Thymus (tissue), 11 donors: ENCODE measurements at regions not wholly inside any gene's neighbourhood (a gene's known extent, or its start where the extent isn't known, plus 50 kb on each side); places are given as distances from the start of the nearest gene placed in this dataset.

Source experiments
- DNase-seq, 9 donors: peaks; one replicate each; pipeline ENCODE4 v3.0.0-alpha.2; 2013; ENCODE audit warnings: low spot score in 9 of 9, low read depth in 6 of 9, missing footprints in 1 of 9
- H3K27ac ChIP-seq, 2 donors: one replicate each; pipeline ENCODE4 v1.5.1; 2013; ENCODE audit warnings: control low read depth in 1 of 2, low read depth in 1 of 2, low read length in 1 of 2, mild to moderate bottlenecking in 1 of 2, moderate library complexity in 1 of 2
- H3K27me3 ChIP-seq, 2 donors: one replicate each; pipeline ENCODE4 v1.5.1; 2013; ENCODE audit warnings: low read length in 1 of 2; ENCODE audit not compliant: control insufficient read depth in 2 of 2, insufficient read depth in 1 of 2
- H3K36me3 ChIP-seq, 2 donors: one replicate each; pipeline ENCODE4 v1.5.1; 2013; ENCODE audit warnings: low read length in 1 of 2, mild to moderate bottlenecking in 1 of 2, moderate library complexity in 1 of 2; ENCODE audit not compliant: control insufficient read depth in 2 of 2, insufficient read depth in 2 of 2
- H3K4me1 ChIP-seq, 2 donors: one replicate each; pipeline ENCODE4 v1.5.1; 2013; ENCODE audit warnings: low read length in 2 of 2; ENCODE audit not compliant: control insufficient read depth in 2 of 2, insufficient read depth in 2 of 2
- H3K4me3 ChIP-seq, 2 donors: one replicate each; pipeline ENCODE4 v1.5.1; 2013; ENCODE audit warnings: low read length in 2 of 2, control low read depth in 1 of 2, mild to moderate bottlenecking in 1 of 2
- H3K9me3 ChIP-seq, 2 donors: one replicate each; pipeline ENCODE4 v1.5.1; 2013; ENCODE audit warnings: low read length in 1 of 2, mild to moderate bottlenecking in 1 of 2; ENCODE audit not compliant: control insufficient read depth in 2 of 2, insufficient read depth in 1 of 2
- WGBS: extraction: QIAGEN DNeasy Blood & Tissue Kit; methylation state at CpG from one replicate; pipeline ENCODE4 v1.1.7; 2013; 5-methylcytosine and 5-hydroxymethylcytosine counted together
- donor health status: healthy.

- H3K4me1 ChIP-seq, result no peaks in the 10 kb centered on the region
- H3K27me3 ChIP-seq, result peaks cover 0 to 46% of the 10 kb centered on the region in 2 donors
- WGBS, result 97% methylated on average over 30 of the region's 30 CpGs
- no peak for DNase-seq
- no peak overlapping the region for H3K4me3 ChIP-seq
- no peak overlapping the region for H3K27ac ChIP-seq
- no peaks in the 10 kb centered on the region for H3K36me3 ChIP-seq
- no peaks in the 10 kb centered on the region for H3K9me3 ChIP-seq
Observed at GRCh38 chr2:3102081-3102921, 275.3 kb downstream of the EIPR1 start.

GRCh38 chr2:3101016-3101942 lies 276.3 kb downstream of the EIPR1 start:
- Histone ChIP-seq H3K36me3 (no peaks in the 10 kb centered on the region), H3K4me1 (no peaks in the 10 kb centered on the region), H3K27me3 (peaks cover 0 to 48% of the 10 kb centered on the region in 2 donors), H3K9me3 (no peaks in the 10 kb centered on the region), H3K27ac (no peak overlapping the region), H3K4me3 (no peak overlapping the region)
- no peak for DNase-seq
- WGBS, result 93% methylated on average over 34 of the region's 34 CpGs

GRCh38 chr2:3100386-3100785 lies 277.2 kb downstream of the EIPR1 start:
- Histone ChIP-seq H3K36me3 (no peaks in the 10 kb centered on the region), H3K27ac (no peak overlapping the region), H3K9me3 (no peaks in the 10 kb centered on the region), H3K4me3 (no peak overlapping the region), H3K4me1 (no peaks in the 10 kb centered on the region), H3K27me3 (peaks cover 0 to 47% of the 10 kb centered on the region in 2 donors)
- DNase-seq, result no peak
- WGBS, result 6% methylated on average over 8 of the region's 8 CpGs

GRCh38 chr2:3099860-3100234 lies 277.8 kb downstream of the EIPR1 start:
- Histone ChIP-seq H3K27me3 (peaks cover 0 to 52% of the 10 kb centered on the region in 2 donors), H3K27ac (no peak overlapping the region), H3K4me1 (no peaks in the 10 kb centered on the region), H3K36me3 (no peaks in the 10 kb centered on the region), H3K4me3 (no peak overlapping the region), H3K9me3 (no peaks in the 10 kb centered on the region)
- no peak for DNase-seq
- 88% methylated on average over 12 of the region's 12 CpGs for WGBS

GRCh38 chr2:3099145-3099859 lies 278.3 kb downstream of the EIPR1 start:
- Histone ChIP-seq H3K9me3 (no peaks in the 10 kb centered on the region), H3K4me1 (no peaks in the 10 kb centered on the region), H3K27ac (no peak overlapping the region), H3K27me3 (peaks cover 0 to 54% of the 10 kb centered on the region in 2 donors), H3K36me3 (no peaks in the 10 kb centered on the region), H3K4me3 (no peak overlapping the region)
- DNase-seq, result no peak
- WGBS, result 93% methylated on average over 6 of the region's 6 CpGs

GRCh38 chr2:3098231-3098630 lies 279.4 kb downstream of the EIPR1 start:
- 77% methylated on average over 2 of the region's 2 CpGs for WGBS

GRCh38 chr2:3097804-3098203 lies 279.8 kb downstream of the EIPR1 start:
- Histone ChIP-seq H3K27ac (no peak overlapping the region), H3K4me3 (no peak overlapping the region), H3K27me3 (peaks cover 0 to 45% of the 10 kb centered on the region in 2 donors), H3K9me3 (no peaks in the 10 kb centered on the region), H3K4me1 (no peaks in the 10 kb centered on the region), H3K36me3 (no peaks in the 10 kb centered on the region)
- DNase-seq, result no peak
- WGBS, result over 99% methylated on average over 9 of the region's 9 CpGs

More at GRCh38 chr2:3098231-3098630, 279.4 kb downstream of the EIPR1 start:
- no peak overlapping the region for H3K4me3 ChIP-seq
- DNase-seq, result no peak
- peaks cover 0 to 49% of the 10 kb centered on the region in 2 donors for H3K27me3 ChIP-seq
- H3K36me3 ChIP-seq, result no peaks in the 10 kb centered on the region
- H3K4me1 ChIP-seq, result no peaks in the 10 kb centered on the region
- H3K9me3 ChIP-seq, result no peaks in the 10 kb centered on the region
- no peak overlapping the region for H3K27ac ChIP-seq

- WGBS, result 87% methylated on average over 14 of the region's 14 CpGs
- Histone ChIP-seq H3K27ac (no peak overlapping the region), H3K9me3 (no peaks in the 10 kb centered on the region), H3K4me3 (no peak overlapping the region), H3K36me3 (no peaks in the 10 kb centered on the region), H3K27me3 (peaks cover 0 to 31% of the 10 kb centered on the region in 2 donors), H3K4me1 (no peaks in the 10 kb centered on the region)
- no peak for DNase-seq
Observed at GRCh38 chr2:3094999-3095958, 282.3 kb downstream of the EIPR1 start.
